H1 (cell line): ENCODE measurements at regions not wholly inside any gene's neighbourhood (a gene's known extent, or its start where the extent isn't known, plus 50 kb on each side); places are given as distances from the start of the nearest gene placed in this dataset.

Experiments
- CTCF ChIA-PET: fragments of 300-600 bp; sonication (Branson Sonifier 250); formaldehyde crosslinking; loops from one replicate; lab custom pipeline; 2021; ENCODE audit not compliant: partially characterized antibody; lab: Charles Lee
- POLR2A ChIA-PET: fragments of 300-600 bp; sonication (Branson Sonifier 250); formaldehyde crosslinking; loops from one replicate; lab custom pipeline; 2021; ENCODE audit warnings: inconsistent platforms; ENCODE audit not compliant: partially characterized antibody; lab: Charles Lee
- DNase-seq, 2 experiments: peaks; one replicate each; pipeline versions ENCODE4 v3.0.0 to v3.0.0-alpha.2; 2010 to 2022; ENCODE audit warnings: low spot score in 2 of 2, low read depth in 1 of 2, mixed read lengths in 1 of 2
- FAIRE-seq: peaks from 2 replicates; lab custom pipeline; 2011; peaks lifted over from hg19 to GRCh38; lab: Jason Lieb, UNC
- H2AFZ ChIP-seq: 2 replicates; pipeline ENCODE4 v1.8.1; 2012; ENCODE audit warnings: low read length, inconsistent platforms
- H2AK5ac ChIP-seq: 2 replicates; pipeline ENCODE4 v1.6.1; 2013; ENCODE audit warnings: low read depth, low read length
- H2BK120ac ChIP-seq: replicated peaks from 2 replicates; pipeline ENCODE3; 2013; ENCODE audit warnings: low read depth, low read length, inconsistent platforms
- H2BK12ac ChIP-seq: 2 replicates; pipeline ENCODE4 v1.6.1; 2013; ENCODE audit warnings: low read depth, low read length
- H2BK15ac ChIP-seq: 2 replicates; pipeline ENCODE4 v1.6.1; 2013; ENCODE audit warnings: low read length
- H2BK20ac ChIP-seq: 2 replicates; pipeline ENCODE4 v1.6.1; 2013; ENCODE audit warnings: low read length
- H2BK5ac ChIP-seq: 2 replicates; pipeline ENCODE4 v1.6.1; 2013; ENCODE audit warnings: low read depth, low read length
- H3K14ac ChIP-seq: 2 replicates; pipeline ENCODE4 v1.6.1; 2013; ENCODE audit warnings: inconsistent platforms; ENCODE audit not compliant: insufficient read length
- H3K18ac ChIP-seq: 2 replicates; pipeline ENCODE4 v1.6.1; 2013; ENCODE audit warnings: low read length; ENCODE audit errors: extremely low read depth
- H3K23ac ChIP-seq: 2 replicates; pipeline ENCODE4 v1.6.1; 2013; ENCODE audit warnings: inconsistent platforms; ENCODE audit not compliant: insufficient read length
- H3K23me2 ChIP-seq: 2 replicates; pipeline ENCODE4 v1.6.1; 2013; ENCODE audit warnings: low read depth, low read length
- H3K27ac ChIP-seq: 2 replicates; pipeline ENCODE4 v1.6.1; 2011; ENCODE audit warnings: low read depth, low read length, inconsistent platforms
- H3K27me3 ChIP-seq, 4 experiments: replicated peaks in 1 of 4; 1 replicate in 1 of 4; 2 replicates in 3 of 4; pipeline versions ENCODE4 v1.6.1 to v1.8.1; 2011 to 2013; ENCODE audit warnings: low read length in 3 of 4, mild to moderate bottlenecking in 3 of 4, inconsistent platforms in 2 of 4, mixed read lengths in 2 of 4, moderate library complexity in 1 of 4; ENCODE audit not compliant: control insufficient read depth in 3 of 4, insufficient read depth in 3 of 4; ENCODE audit errors: extremely low read depth in 1 of 4
- H3K36me3 ChIP-seq, 4 experiments: 2 replicates each; pipeline versions ENCODE4 v1.6.1 to v1.8.1; 2011 to 2013; ENCODE audit warnings: mild to moderate bottlenecking in 4 of 4, low read length in 3 of 4, moderate library complexity in 2 of 4, control low read depth in 1 of 4, inconsistent platforms in 1 of 4; ENCODE audit not compliant: insufficient read depth in 4 of 4, control insufficient read depth in 2 of 4
- H3K4ac ChIP-seq: replicated peaks from 2 replicates; pipeline ENCODE3; 2013; ENCODE audit warnings: low read length, low read depth, mixed read lengths, inconsistent platforms; ENCODE audit not compliant: insufficient read length
- H3K4me1 ChIP-seq, 4 experiments: replicated peaks in 1 of 4; 1 replicate in 1 of 4; 2 replicates in 3 of 4; pipeline versions ENCODE4 v1.6.1 to v1.8.1; 2011 to 2013; ENCODE audit warnings: low read length in 3 of 4, inconsistent platforms in 2 of 4, mixed read lengths in 1 of 4; ENCODE audit not compliant: insufficient read depth in 4 of 4, control insufficient read depth in 3 of 4
- H3K4me2 ChIP-seq, 2 experiments: 2 replicates each; pipeline versions ENCODE4 v1.6.1 to v1.8.1; 2011 to 2013; ENCODE audit warnings: low read depth in 2 of 2, low read length in 2 of 2, control low read depth in 1 of 2, inconsistent platforms in 1 of 2, mild to moderate bottlenecking in 1 of 2; ENCODE audit not compliant: insufficient read depth in 1 of 2
- H3K4me3 ChIP-seq, 4 experiments: fragments of 200-600, 300-600 bp in 1 of 4; sonication (generic), shearing (Covaris generic), sonication (Bioruptor Twin) in 1 of 4; 2 replicates each; pipeline versions ENCODE4 v1.5.1 to v1.8.1; 2011 to 2016; ENCODE audit warnings: low read length in 4 of 4, low read depth in 3 of 4, control low read depth in 2 of 4, inconsistent platforms in 2 of 4, mild to moderate bottlenecking in 2 of 4, mixed read lengths in 1 of 4, moderate library complexity in 1 of 4; ENCODE audit not compliant: insufficient read depth in 2 of 4; ENCODE audit errors: extremely low read depth in 1 of 4
- H3K56ac ChIP-seq: replicated peaks from 2 replicates; pipeline ENCODE3; 2013; ENCODE audit warnings: low read depth, mild to moderate bottlenecking, mixed read lengths, low read length, inconsistent platforms; ENCODE audit not compliant: insufficient read length
- H3K79me1 ChIP-seq: 2 replicates; pipeline ENCODE4 v1.6.1; 2013; ENCODE audit warnings: low read depth, low read length, control low read depth
- H3K79me2 ChIP-seq, 2 experiments: 2 replicates each; pipeline versions ENCODE4 v1.6.1 to v1.8.1; 2012 to 2013; ENCODE audit warnings: low read length in 2 of 2, mild to moderate bottlenecking in 2 of 2, inconsistent platforms in 1 of 2; ENCODE audit not compliant: insufficient read depth in 2 of 2, control insufficient read depth in 1 of 2
- H3K9ac ChIP-seq, 4 experiments: replicated peaks in 1 of 4; 1 replicate in 1 of 4; 2 replicates in 3 of 4; pipeline versions ENCODE4 v1.6.1 to v1.8.1; 2011 to 2013; ENCODE audit warnings: low read depth in 3 of 4, low read length in 3 of 4, control low read depth in 2 of 4, mild to moderate bottlenecking in 2 of 4, moderate library complexity in 2 of 4, inconsistent platforms in 1 of 4; ENCODE audit errors: extremely low read depth in 1 of 4
- H3K9me3 ChIP-seq, 2 experiments: 2 replicates each; pipeline versions ENCODE4 v1.6.1 to v1.8.1; 2012 to 2013; ENCODE audit warnings: mild to moderate bottlenecking in 2 of 2, moderate library complexity in 2 of 2, control low read depth in 1 of 2, inconsistent platforms in 1 of 2, low read depth in 1 of 2, low read length in 1 of 2, mixed read lengths in 1 of 2; ENCODE audit not compliant: insufficient read depth in 2 of 2
- H4K20me1 ChIP-seq, 2 experiments: replicated peaks in 1 of 2; 2 replicates each; pipeline versions ENCODE3 to v1.8.1; 2011 to 2013; ENCODE audit warnings: inconsistent platforms in 2 of 2, low read length in 2 of 2, mild to moderate bottlenecking in 1 of 2; ENCODE audit not compliant: insufficient read depth in 2 of 2, control insufficient read depth in 1 of 2
- H4K5ac ChIP-seq: 2 replicates; pipeline ENCODE4 v1.6.1; 2013; ENCODE audit warnings: low read length, low read depth, mixed read lengths, inconsistent platforms; ENCODE audit not compliant: insufficient read length
- H4K8ac ChIP-seq: 2 replicates; pipeline ENCODE4 v1.8.0; 2013; ENCODE audit warnings: mild to moderate bottlenecking, moderate library complexity, low read length, inconsistent platforms; ENCODE audit not compliant: insufficient read depth; ENCODE audit errors: extremely low read depth
- H4K91ac ChIP-seq: replicated peaks from 2 replicates; pipeline ENCODE3; 2013; ENCODE audit warnings: low read length, mixed read lengths, inconsistent platforms; ENCODE audit not compliant: insufficient read length
- CTBP2 ChIP-seq: IDR thresholded peaks from 2 replicates; pipeline ENCODE4 v1.7.0; 2011; ENCODE audit warnings: borderline replicate concordance, mild to moderate bottlenecking, moderate library complexity, mixed read lengths, low read length; ENCODE audit not compliant: insufficient read depth, insufficient read length
- EGR1 ChIP-seq: IDR thresholded peaks from 2 replicates; pipeline ENCODE4 v1.6.1; 2011; ENCODE audit warnings: low read depth, low read length, borderline replicate concordance
- EP300 ChIP-seq, 2 experiments: IDR thresholded peaks; 1 replicate in 1 of 2; 2 replicates in 1 of 2; pipeline ENCODE4 v1.6.1; 2011 to 2012; ENCODE audit warnings: low read depth in 2 of 2, low read length in 2 of 2, mild to moderate bottlenecking in 2 of 2, borderline replicate concordance in 1 of 2, inconsistent platforms in 1 of 2, moderate library complexity in 1 of 2
- HDAC2 ChIP-seq, 2 experiments: fragments of 300-600 bp in 1 of 2; sonication (generic) in 1 of 2; IDR thresholded peaks; 2 replicates each; pipeline ENCODE4 v1.6.1; 2011 to 2012; ENCODE audit warnings: low read depth in 2 of 2, low read length in 2 of 2, mild to moderate bottlenecking in 2 of 2, moderate library complexity in 2 of 2, borderline replicate concordance in 1 of 2, inconsistent platforms in 1 of 2
- PHF8 ChIP-seq: fragments of 200-600 bp; sonication (generic); conservative IDR thresholded peaks from 2 replicates; pipeline ENCODE4 v1.7.1; 2012; ENCODE audit warnings: low read depth, mild to moderate bottlenecking, inconsistent platforms, low read length, moderate library complexity
- RAD21 ChIP-seq, 2 experiments: IDR thresholded peaks in 1 of 2; conservative IDR thresholded peaks in 1 of 2; 2 replicates each; pipeline ENCODE4 v1.6.1; 2011; ENCODE audit warnings: low read depth in 2 of 2, low read length in 2 of 2, improper control_type of control experiment in 1 of 2, inconsistent platforms in 1 of 2, mild to moderate bottlenecking in 1 of 2, moderate library complexity in 1 of 2
- TAF1 ChIP-seq: IDR thresholded peaks from 2 replicates; pipeline ENCODE4 v1.6.1; 2011; ENCODE audit warnings: mild to moderate bottlenecking, low read depth, low read length
- TCF12 ChIP-seq: IDR thresholded peaks from 2 replicates; pipeline ENCODE4 v1.6.1; 2011; ENCODE audit warnings: low read depth, mild to moderate bottlenecking, low read length
- WGBS, 2 experiments: shearing (Covaris generic) in 1 of 2; methylation state at CpG; one replicate each; pipeline versions ENCODE4 v1.1.6 to v1.1.7; 2013 to 2015; ENCODE audit warnings: low lambda C conversion rate in 2 of 2, mixed read lengths in 2 of 2, inconsistent platforms in 1 of 2, low coverage in 1 of 2, missing lambda C conversion rate in 1 of 2; ENCODE audit not compliant: insufficient replicate concordance in 2 of 2, insufficient coverage in 1 of 2, insufficient read length in 1 of 2; ENCODE audit errors: extremely low coverage in 1 of 2, missing lambda C conversion rate in 1 of 2; 5-methylcytosine and 5-hydroxymethylcytosine counted together

DNA sequence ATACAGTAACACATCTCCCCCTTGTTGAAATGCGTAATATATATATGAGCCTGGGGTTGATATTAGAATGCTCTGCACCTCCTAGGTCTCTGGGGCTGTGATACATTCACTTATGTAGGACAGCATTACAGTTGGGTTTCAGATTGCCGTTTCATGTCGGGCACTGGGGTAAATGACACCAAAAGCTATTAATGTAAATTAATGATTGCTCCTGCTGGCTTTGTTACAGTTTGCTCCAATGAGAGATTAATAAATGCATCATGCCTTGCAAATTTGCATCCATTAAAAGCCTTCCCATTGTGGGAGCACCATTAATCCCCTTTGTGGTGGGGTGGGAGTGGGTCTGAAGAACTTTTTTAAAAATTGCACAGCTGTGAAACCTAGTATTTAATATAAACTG lies 584.4 kb upstream of the EEF2KMT start:
- no peak overlapping the region for H2BK5ac ChIP-seq
- H3K23ac ChIP-seq, result no peak overlapping the region
- H3K79me2 ChIP-seq, result no peaks in the 10 kb centered on the region
- no peak overlapping the region for H3K4ac ChIP-seq
- no peak overlapping the region for H3K27ac ChIP-seq
- ChIA-PET POLR2A (no interaction called here), CTCF (interaction anchor here (0.9 to 1.2 kb wide), 2 partner anchors 16 to 93 kb away, joined by 3 to 4 read pairs; no protein-coding TSS in a partner anchor)
- no peak overlapping the region for H2AFZ ChIP-seq
- H2BK15ac ChIP-seq, result no peak overlapping the region
- H2BK120ac ChIP-seq, result no peak overlapping the region
- H3K79me1 ChIP-seq, result no peaks in the 10 kb centered on the region
- H2AK5ac ChIP-seq, result no peak overlapping the region
- FAIRE-seq (no peak), DNase-seq (no peak)
- H4K91ac ChIP-seq, result no peak overlapping the region
- H3K4me2 ChIP-seq, result no peak overlapping the region
- H3K9ac ChIP-seq, result no peak overlapping the region
- no peaks in the 10 kb centered on the region for H3K23me2 ChIP-seq
- no peak overlapping the region for H3K56ac ChIP-seq
- no peak overlapping the region for H3K18ac ChIP-seq
- H4K5ac ChIP-seq, result no peak overlapping the region
- no peak overlapping the region for H2BK12ac ChIP-seq
- no peak overlapping the region for H3K14ac ChIP-seq
- H2BK20ac ChIP-seq, result no peak overlapping the region
- no peak for TF ChIP-seq HDAC2 (IDR thresholded peaks at IDR 0.05; ENCODE audit: borderline replicate concordance in 1 of 2, low read depth in 2 of 2, low read length in 2 of 2)
- TF ChIP-seq EGR1, result no peak
- no peak for TF ChIP-seq RAD21 (IDR thresholded peaks at IDR 0.05 in 1 of 2, conservative IDR thresholded peaks at IDR 0.05 in 1 of 2; ENCODE audit: low read depth in 2 of 2, low read length in 2 of 2)
- no peak for TF ChIP-seq CTBP2
- no peak for TF ChIP-seq TCF12
- no peak for TF ChIP-seq TAF1
- no peak for TF ChIP-seq EP300 (IDR thresholded peaks at IDR 0.05; ENCODE audit: borderline replicate concordance in 1 of 2, low read depth in 2 of 2, low read length in 2 of 2)
- no peak for TF ChIP-seq PHF8
- no peaks in the 10 kb centered on the region for H3K9me3 ChIP-seq
- H3K4me3 ChIP-seq, result no peak overlapping the region
- H4K20me1 ChIP-seq, result no peaks in the 10 kb centered on the region
- H3K4me1 ChIP-seq, result no peaks in the 10 kb centered on the region
- 96% methylated on average over 3 of the region's 3 CpGs; no CpG with 5 or more reads in 1 of the 2 experiments for WGBS, 2 experiments
- H3K36me3 ChIP-seq, result no peaks in the 10 kb centered on the region
- no peaks in the 10 kb centered on the region for H3K27me3 ChIP-seq
- H4K8ac ChIP-seq, result no peak overlapping the region
